Upper lobe of right lung (tissue), 1 donor: ENCODE measurements at regions not wholly inside any gene's neighbourhood (a gene's known extent, or its start where the extent isn't known, plus 50 kb on each side); places are given as distances from the start of the nearest gene placed in this dataset.

Experiments used
- ATAC-seq: fragments of 200-7000 bp; cut with Tn5 transposase; one replicate; pipeline ENCODE4 v1.9.1; 2020; ENCODE audit warnings: mild to moderate bottlenecking, moderate library complexity
- DNase-seq: peaks from one replicate; pipeline ENCODE4 v3.0.0-alpha.2; 2020
- H3K27ac ChIP-seq: fragments of 200-600 bp; one replicate; pipeline ENCODE4 v1.8.0; 2022
- H3K27me3 ChIP-seq: fragments of 200-600 bp; one replicate; pipeline ENCODE4 v1.8.0; 2022; ENCODE audit warnings: mild to moderate bottlenecking
- H3K36me3 ChIP-seq: fragments of 200-600 bp; one replicate; pipeline ENCODE4 v1.8.0; 2022
- H3K4me1 ChIP-seq: fragments of 200-600 bp; one replicate; pipeline ENCODE4 v1.8.0; 2022
- H3K4me3 ChIP-seq: fragments of 200-600 bp; one replicate; pipeline ENCODE4 v1.8.0; 2022; ENCODE audit warnings: mild to moderate bottlenecking
- H3K9me3 ChIP-seq: fragments of 200-600 bp; one replicate; pipeline ENCODE4 v1.8.0; 2022
- intact Hi-C: fragments of 100-400 bp; cut with DNase I; formaldehyde crosslinking; loops from one replicate; pipeline ENCODE4 v1.11.0; 2022
- TF ChIP-seq, protein P1 (sequence below): fragments of 200-600 bp; IDR thresholded peaks from one replicate; pipeline ENCODE4 v1.8.0; 2022; ENCODE audit warnings: antibody characterized with exemption
- donor health status: DM: no; HTN: yes; CAD: no; lungs with severe emphysema.

- Histone ChIP-seq H3K4me3 (no peak overlapping the region), H3K27me3 (no peaks in the 10 kb centered on the region), H3K9me3 (no peaks in the 10 kb centered on the region), H3K27ac (no peak overlapping the region), H3K4me1 (no peaks in the 10 kb centered on the region), H3K36me3 (no peaks in the 10 kb centered on the region)
- DNase-seq = no peak
- no peak for ATAC-seq
- TF ChIP-seq, protein P1, sequence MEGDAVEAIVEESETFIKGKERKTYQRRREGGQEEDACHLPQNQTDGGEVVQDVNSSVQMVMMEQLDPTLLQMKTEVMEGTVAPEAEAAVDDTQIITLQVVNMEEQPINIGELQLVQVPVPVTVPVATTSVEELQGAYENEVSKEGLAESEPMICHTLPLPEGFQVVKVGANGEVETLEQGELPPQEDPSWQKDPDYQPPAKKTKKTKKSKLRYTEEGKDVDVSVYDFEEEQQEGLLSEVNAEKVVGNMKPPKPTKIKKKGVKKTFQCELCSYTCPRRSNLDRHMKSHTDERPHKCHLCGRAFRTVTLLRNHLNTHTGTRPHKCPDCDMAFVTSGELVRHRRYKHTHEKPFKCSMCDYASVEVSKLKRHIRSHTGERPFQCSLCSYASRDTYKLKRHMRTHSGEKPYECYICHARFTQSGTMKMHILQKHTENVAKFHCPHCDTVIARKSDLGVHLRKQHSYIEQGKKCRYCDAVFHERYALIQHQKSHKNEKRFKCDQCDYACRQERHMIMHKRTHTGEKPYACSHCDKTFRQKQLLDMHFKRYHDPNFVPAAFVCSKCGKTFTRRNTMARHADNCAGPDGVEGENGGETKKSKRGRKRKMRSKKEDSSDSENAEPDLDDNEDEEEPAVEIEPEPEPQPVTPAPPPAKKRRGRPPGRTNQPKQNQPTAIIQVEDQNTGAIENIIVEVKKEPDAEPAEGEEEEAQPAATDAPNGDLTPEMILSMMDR = no peak
- intact Hi-C loops = no loop called here
Observed at GRCh38 chr13:63307228-63307627, 1891.6 kb upstream of the PCDH20 start.

DNA sequence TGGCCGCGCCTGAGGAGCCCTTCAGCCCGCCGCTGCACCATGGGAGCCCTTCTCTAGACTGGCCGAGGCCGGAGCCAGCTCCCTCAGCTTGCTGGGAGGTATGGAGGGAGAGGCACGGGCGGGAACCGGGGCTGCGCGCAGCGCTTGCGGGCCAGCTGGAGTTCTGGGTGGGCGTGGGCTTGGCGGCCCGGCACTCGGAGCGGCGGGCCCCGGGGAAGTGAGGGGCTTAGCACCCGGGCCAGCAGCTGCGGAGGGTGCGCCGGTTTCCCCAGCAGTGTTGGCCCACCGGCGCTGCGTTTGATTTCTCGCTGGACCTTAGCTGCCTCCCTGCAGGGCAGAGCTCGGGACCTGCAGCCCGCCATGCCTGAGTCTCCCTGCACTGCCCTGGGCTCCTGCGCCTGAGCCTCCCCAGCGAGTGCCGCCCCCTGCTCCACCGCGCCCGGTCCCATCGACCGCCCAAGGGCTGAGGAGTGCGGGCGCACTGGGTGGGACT, 1890.0 kb upstream of the PCDH20 start:
- intact Hi-C loops = no loop called here

GRCh38 chr13:63304497-63304896, 1888.8 kb upstream of the PCDH20 start:
- ATAC-seq (no peak), DNase-seq (no peak)
- no peaks in the 10 kb centered on the region for H3K36me3 ChIP-seq
- no peak overlapping the region for H3K4me3 ChIP-seq
- H3K27me3 ChIP-seq = no peaks in the 10 kb centered on the region
- no peaks in the 10 kb centered on the region for H3K4me1 ChIP-seq
- H3K27ac ChIP-seq = no peak overlapping the region
- H3K9me3 ChIP-seq = no peaks in the 10 kb centered on the region
- intact Hi-C loops = no loop called here
- TF ChIP-seq, protein P1 = no peak

More for the DNA sequence above, 1890.0 kb upstream of the PCDH20 start:
- Histone ChIP-seq H3K27ac (no peak overlapping the region), H3K4me1 (no peaks in the 10 kb centered on the region), H3K36me3 (no peaks in the 10 kb centered on the region), H3K4me3 (no peak overlapping the region), H3K9me3 (no peaks in the 10 kb centered on the region), H3K27me3 (no peaks in the 10 kb centered on the region)
- no peak for DNase-seq
- no peak for ATAC-seq
- TF ChIP-seq, protein P1 = no peak

DNA sequence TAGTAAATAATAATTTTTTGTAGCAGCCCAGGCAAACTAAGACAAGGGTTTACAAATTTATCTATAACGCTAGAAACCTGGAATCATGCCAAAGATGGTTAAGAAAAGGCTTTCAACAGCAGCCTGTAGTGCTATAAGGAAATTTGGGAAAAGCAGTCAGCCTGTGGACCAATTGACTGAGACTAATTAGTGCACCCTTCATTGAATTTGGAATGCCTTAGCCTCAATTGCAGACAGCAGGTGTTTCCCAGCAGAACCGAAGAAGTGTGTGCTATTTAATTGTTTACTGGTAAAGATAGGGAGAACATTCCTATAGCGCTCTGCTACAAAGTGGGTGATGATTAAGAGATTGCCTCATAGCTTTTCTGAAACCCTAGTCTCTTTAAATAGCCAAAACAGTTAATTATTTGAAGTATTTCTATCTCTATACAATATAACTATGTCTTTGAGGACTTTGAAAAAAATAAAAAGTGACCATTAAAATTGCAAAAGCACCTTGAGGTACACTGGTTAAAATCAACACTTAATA, 1884.3 kb upstream of the PCDH20 start:
- Histone ChIP-seq H3K9me3 (no peaks in the 10 kb centered on the region), H3K4me3 (no peak overlapping the region), H3K36me3 (no peaks in the 10 kb centered on the region), H3K4me1 (no peaks in the 10 kb centered on the region), H3K27ac (no peak overlapping the region), H3K27me3 (no peaks in the 10 kb centered on the region)
- intact Hi-C loops = no loop called here
- TF ChIP-seq, protein P1 = no peak
- ATAC-seq (no peak), DNase-seq (no peak)

GRCh38 chr13:63297163-63297562, 1881.5 kb upstream of the PCDH20 start:
- Histone ChIP-seq H3K27ac (no peak overlapping the region), H3K9me3 (no peaks in the 10 kb centered on the region), H3K4me3 (no peak overlapping the region), H3K36me3 (no peaks in the 10 kb centered on the region), H3K27me3 (no peaks in the 10 kb centered on the region), H3K4me1 (no peaks in the 10 kb centered on the region)
- ATAC-seq = no peak
- TF ChIP-seq, protein P1 = no peak
- intact Hi-C loops = no loop called here
- DNase-seq = no peak

GRCh38 chr13:63291701-63292100, 1876.1 kb upstream of the PCDH20 start:
- DNase-seq (no peak), ATAC-seq (no peak)
- Histone ChIP-seq H3K27me3 (no peaks in the 10 kb centered on the region), H3K9me3 (no peaks in the 10 kb centered on the region), H3K4me1 (no peaks in the 10 kb centered on the region), H3K4me3 (no peak overlapping the region), H3K27ac (no peak overlapping the region), H3K36me3 (no peaks in the 10 kb centered on the region)
- TF ChIP-seq, protein P1 = no peak
- intact Hi-C loops = no loop called here
